ENCODE measurements at regions not wholly inside any gene's neighbourhood (a gene's known extent, or its start where the extent isn't known, plus 50 kb on each side); places are given as distances from the start of the nearest gene placed in this dataset.

DNA sequence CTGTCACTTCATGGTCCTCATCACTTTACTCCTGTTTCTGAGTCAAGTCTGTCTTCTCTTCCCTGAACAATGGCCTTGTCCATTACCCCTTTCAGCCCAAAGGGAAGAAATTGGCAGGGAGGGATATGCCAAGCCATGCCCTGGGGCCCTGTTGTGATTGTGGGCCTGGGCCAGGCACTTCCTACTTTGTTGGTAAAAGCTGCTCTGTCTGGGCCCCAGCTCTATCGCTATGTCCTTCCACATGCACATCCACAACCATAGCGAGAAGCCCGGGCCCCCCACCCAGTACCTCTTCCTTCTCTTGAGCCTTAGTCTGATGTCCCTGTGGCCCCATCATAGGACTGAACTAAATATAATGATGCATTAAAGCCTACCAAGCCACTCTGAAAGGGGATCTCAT lies 126.7 kb upstream of the RCN1 start:
- no peaks in the 10 kb centered on the region for H3K9me3 ChIP-seq
- H3K4me1 ChIP-seq = no peaks in the 10 kb centered on the region
- H3K4me3 ChIP-seq = no peak overlapping the region
- TF ChIP-seq POLR2A (IDR thresholded peaks at IDR 0.05) = no peak
- TF ChIP-seq CTCF (IDR thresholded peaks at IDR 0.05) = no peak
- no peak for TF ChIP-seq EP300 (IDR thresholded peaks at IDR 0.05)
- TF ChIP-seq POLR2AphosphoS5 (IDR thresholded peaks at IDR 0.05) = no peak
- no peak for DNase-seq
- WGBS, 5 donors = 62 to 95% (median 80%) methylated on average over 3 of the region's 3 CpGs
- no peaks in the 10 kb centered on the region for H3K27me3 ChIP-seq
- intact Hi-C loops (cut with DNase I; ENCODE audit: low total_unique reads) = no loop called here
- H3K36me3 ChIP-seq = no peaks in the 10 kb centered on the region
- H3K27ac ChIP-seq = no peak overlapping the region

GRCh38 chr11:31960126-31960525 lies 130.7 kb upstream of the RCN1 start:
- Histone ChIP-seq H3K36me3 (no peaks in the 10 kb centered on the region), H3K27ac (no peak overlapping the region), H3K4me3 (no peak overlapping the region), H3K27me3 (no peaks in the 10 kb centered on the region), H3K4me1 (no peaks in the 10 kb centered on the region), H3K9me3 (no peaks in the 10 kb centered on the region)
- DNase-seq = no peak
- TF ChIP-seq POLR2A (IDR thresholded peaks at IDR 0.05) = no peak
- TF ChIP-seq CTCF (IDR thresholded peaks at IDR 0.05) = no peak
- no peak for TF ChIP-seq POLR2AphosphoS5 (IDR thresholded peaks at IDR 0.05)
- no peak for TF ChIP-seq EP300 (IDR thresholded peaks at IDR 0.05)
- intact Hi-C loops (cut with DNase I; ENCODE audit: low total_unique reads) = no loop called here
- 57 to 71% (median 66%) methylated on average over 4 of the region's 4 CpGs for WGBS, 5 donors

- TF ChIP-seq CTCF (IDR thresholded peaks at IDR 0.05) = no peak
- no peak for TF ChIP-seq EP300 (IDR thresholded peaks at IDR 0.05)
- TF ChIP-seq POLR2AphosphoS5 (IDR thresholded peaks at IDR 0.05) = no peak
- no peak for TF ChIP-seq POLR2A (IDR thresholded peaks at IDR 0.05)
- Histone ChIP-seq H3K9me3 (no peaks in the 10 kb centered on the region), H3K27ac (no peak overlapping the region), H3K4me1 (no peaks in the 10 kb centered on the region), H3K27me3 (no peaks in the 10 kb centered on the region), H3K36me3 (no peaks in the 10 kb centered on the region), H3K4me3 (no peak overlapping the region)
- intact Hi-C loops (cut with DNase I; ENCODE audit: low total_unique reads) = no loop called here
- DNase-seq = no peak
- whole genome bisulfite sequencing, 5 donors = 81 to 87% (median 85%) methylated on average over 6 of the region's 6 CpGs
Measured at GRCh38 chr11:31959716-31960115, 131.2 kb upstream of the RCN1 start.

GRCh38 chr11:31958076-31958735 lies 132.7 kb upstream of the RCN1 start:
- TF ChIP-seq POLR2AphosphoS5 (IDR thresholded peaks at IDR 0.05) (no peak), CTCF (IDR thresholded peaks at IDR 0.05) (peak in 5 of 7 experiments; percentile 19 to 48 (median 43))
- Histone ChIP-seq H3K27me3 (no peaks in the 10 kb centered on the region), H3K4me1 (no peaks in the 10 kb centered on the region), H3K27ac (no peak overlapping the region), H3K4me3 (no peak overlapping the region), H3K9me3 (no peaks in the 10 kb centered on the region), H3K36me3 (no peaks in the 10 kb centered on the region)
- intact Hi-C loops (cut with DNase I; ENCODE audit: low total_unique reads) = no loop called here
- 23 to 27% (median 26%) methylated on average over 15 of the region's 15 CpGs for WGBS, 5 donors
- DNase-seq = peak; percentile 60 to 79
